ENCODE measurements at regions not wholly inside any gene's neighbourhood (a gene's known extent, or its start where the extent isn't known, plus 50 kb on each side); places are given as distances from the start of the nearest gene placed in this dataset.
"Not testable (repeated sequence)": the region's sequence is repeated elsewhere in the genome, so short reads cannot be mapped to it uniquely, and the experiment has no call there.

- TF ChIP-seq CTCF (IDR thresholded peaks at IDR 0.05; ENCODE audit: extremely low read depth, low read depth, low read length) = no peak
- Histone ChIP-seq H2AFZ (ENCODE audit: low read length) (peak overlapping the region; percentile 31), H3K27me3 (ENCODE audit: insufficient read depth, low read length) (no peaks in the 10 kb centered on the region), H3K4me3 (ENCODE audit: insufficient read depth, low read length) (no peak overlapping the region), H3K27ac (ENCODE audit: low read depth, low read length) (no peak overlapping the region), H3K36me3 (ENCODE audit: insufficient read depth, low read length) (no peaks in the 10 kb centered on the region), H3K9me3 (ENCODE audit: low read depth, low read length) (no peaks in the 10 kb centered on the region), H4K20me1 (ENCODE audit: insufficient read depth, low read length) (no peaks in the 10 kb centered on the region), H3K4me2 (ENCODE audit: insufficient read depth, low read length) (no peak overlapping the region), H3K4me1 (ENCODE audit: insufficient read depth, low read length) (peaks cover 5% of the 10 kb centered on the region), H3K79me2 (ENCODE audit: insufficient read depth, low read length) (no peaks in the 10 kb centered on the region)
- DNase-seq (ENCODE audit: insufficient read length, low spot score, missing footprints) = no peak
Observed at GRCh38 chr10:91002656-91003055, 81.8 kb upstream of the ANKRD1 start.

- not testable (repeated sequence) for H3K27me3 ChIP-seq (ENCODE audit: insufficient read depth, low read length); DNase-seq (ENCODE audit: insufficient read length, low spot score, missing footprints); H3K79me2 ChIP-seq (ENCODE audit: insufficient read depth, low read length); H3K4me3 ChIP-seq (ENCODE audit: insufficient read depth, low read length); H4K20me1 ChIP-seq (ENCODE audit: insufficient read depth, low read length); H3K4me2 ChIP-seq (ENCODE audit: insufficient read depth, low read length); H3K36me3 ChIP-seq (ENCODE audit: insufficient read depth, low read length); H3K27ac ChIP-seq (ENCODE audit: low read depth, low read length); H3K9me3 ChIP-seq (ENCODE audit: low read depth, low read length); H3K4me1 ChIP-seq (ENCODE audit: insufficient read depth, low read length); H2AFZ ChIP-seq (ENCODE audit: low read length)
Observed at GRCh38 chr10:91003379-91003778, 82.5 kb upstream of the ANKRD1 start.

- not testable (repeated sequence) for H4K20me1 ChIP-seq (ENCODE audit: insufficient read depth, low read length); H3K9me3 ChIP-seq (ENCODE audit: low read depth, low read length)
Observed at GRCh38 chr10:91005276-91005675, 84.4 kb upstream of the ANKRD1 start.

GRCh38 chr10:91006001-91006751 is 85.3 kb upstream of the ANKRD1 start:
- peak; percentile 97 for TF ChIP-seq CTCF (IDR thresholded peaks at IDR 0.05; ENCODE audit: extremely low read depth, low read depth, low read length)
- Histone ChIP-seq H2AFZ (ENCODE audit: low read length) (peak overlapping the region; percentile 31), H3K79me2 (ENCODE audit: insufficient read depth, low read length) (no peaks in the 10 kb centered on the region), H4K20me1 (ENCODE audit: insufficient read depth, low read length) (no peaks in the 10 kb centered on the region), H3K4me1 (ENCODE audit: insufficient read depth, low read length) (peaks cover 9% of the 10 kb centered on the region), H3K4me2 (ENCODE audit: insufficient read depth, low read length) (no peak overlapping the region), H3K27ac (ENCODE audit: low read depth, low read length) (no peak overlapping the region), H3K27me3 (ENCODE audit: insufficient read depth, low read length) (no peaks in the 10 kb centered on the region), H3K36me3 (ENCODE audit: insufficient read depth, low read length) (no peaks in the 10 kb centered on the region), H3K9me3 (ENCODE audit: low read depth, low read length) (no peaks in the 10 kb centered on the region), H3K4me3 (ENCODE audit: insufficient read depth, low read length) (no peak overlapping the region)
- peak; percentile 58 for DNase-seq (ENCODE audit: insufficient read length, low spot score, missing footprints)

More at GRCh38 chr10:91005276-91005675, 84.4 kb upstream of the ANKRD1 start:
- not testable (repeated sequence) for DNase-seq (ENCODE audit: insufficient read length, low spot score, missing footprints); H2AFZ ChIP-seq (ENCODE audit: low read length); H3K27ac ChIP-seq (ENCODE audit: low read depth, low read length); H3K4me2 ChIP-seq (ENCODE audit: insufficient read depth, low read length); H3K36me3 ChIP-seq (ENCODE audit: insufficient read depth, low read length); H3K4me3 ChIP-seq (ENCODE audit: insufficient read depth, low read length); H3K79me2 ChIP-seq (ENCODE audit: insufficient read depth, low read length); H3K4me1 ChIP-seq (ENCODE audit: insufficient read depth, low read length); H3K27me3 ChIP-seq (ENCODE audit: insufficient read depth, low read length)

- no peak overlapping the region for H3K4me2 ChIP-seq (ENCODE audit: insufficient read depth, low read length)
- H3K79me2 ChIP-seq (ENCODE audit: insufficient read depth, low read length) = no peaks in the 10 kb centered on the region
- H2AFZ ChIP-seq (ENCODE audit: low read length) = peak overlapping the region; percentile 31
- TF ChIP-seq CTCF (IDR thresholded peaks at IDR 0.05; ENCODE audit: extremely low read depth, low read depth, low read length) = no peak
- peaks cover 9% of the 10 kb centered on the region for H3K4me1 ChIP-seq (ENCODE audit: insufficient read depth, low read length)
- no peak overlapping the region for H3K4me3 ChIP-seq (ENCODE audit: insufficient read depth, low read length)
- DNase-seq (ENCODE audit: insufficient read length, low spot score, missing footprints) = no peak
- no peaks in the 10 kb centered on the region for H4K20me1 ChIP-seq (ENCODE audit: insufficient read depth, low read length)
- no peaks in the 10 kb centered on the region for H3K36me3 ChIP-seq (ENCODE audit: insufficient read depth, low read length)
- H3K27me3 ChIP-seq (ENCODE audit: insufficient read depth, low read length) = no peaks in the 10 kb centered on the region
- no peaks in the 10 kb centered on the region for H3K9me3 ChIP-seq (ENCODE audit: low read depth, low read length)
- H3K27ac ChIP-seq (ENCODE audit: low read depth, low read length) = no peak overlapping the region
Observed at GRCh38 chr10:91006752-91007346, 86.0 kb upstream of the ANKRD1 start.

Data from osteoblast (primary cell).